Left hindlimb (tissue), 1 donor: ENCODE measurements at regions not wholly inside any gene's neighbourhood (a gene's known extent, or its start where the extent isn't known, plus 50 kb on each side); places are given as distances from the start of the nearest gene placed in this dataset.
"Not testable (repeated sequence)": the region's sequence is repeated elsewhere in the genome, so short reads cannot be mapped to it uniquely, and the experiment has no call there.

Experiments
- DNase-seq: peaks from one replicate; pipeline ENCODE4 v3.0.0-alpha.2; 2018

DNA sequence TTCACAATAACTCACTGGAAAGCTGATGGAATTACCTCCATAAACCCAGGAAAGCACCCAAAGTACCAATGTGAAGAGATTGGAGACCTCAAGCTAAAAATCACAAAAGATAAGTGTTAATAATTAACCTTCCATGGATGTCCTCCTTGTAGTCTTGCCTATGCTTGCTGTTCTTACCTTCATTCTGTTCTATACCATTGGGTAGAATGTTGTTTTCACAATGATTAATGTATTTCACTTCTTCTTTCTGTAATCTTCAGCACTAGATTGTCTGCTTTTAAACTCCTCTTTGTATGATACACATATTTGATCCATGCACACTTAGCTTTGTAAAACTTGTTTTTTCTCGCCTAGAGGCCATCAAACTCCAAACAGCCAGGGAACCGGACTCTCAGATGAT, 570.3 kb downstream of the RAPGEF2 start:
- DNase-seq, result no peak

DNA sequence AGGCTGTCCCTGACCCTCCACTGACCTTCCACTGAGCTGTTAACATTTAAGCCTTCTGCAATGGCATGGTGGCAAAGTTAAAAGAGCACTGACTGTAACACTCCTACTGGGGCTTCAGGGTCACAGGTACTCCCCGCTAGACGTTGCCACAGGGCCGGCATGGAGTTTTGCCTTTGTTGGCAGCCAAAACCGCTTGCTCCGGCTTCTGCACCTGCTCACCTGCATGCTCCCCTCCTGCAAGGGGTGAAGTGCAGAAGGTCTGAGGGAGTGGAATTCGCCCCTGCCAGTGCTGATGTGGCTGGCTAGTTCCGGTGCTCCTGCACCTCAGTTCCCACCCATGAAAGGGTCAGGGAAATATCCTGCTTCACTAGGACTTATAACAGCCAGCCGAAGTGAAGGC, 571.4 kb downstream of the RAPGEF2 start:
- no peak for DNase-seq

DNA sequence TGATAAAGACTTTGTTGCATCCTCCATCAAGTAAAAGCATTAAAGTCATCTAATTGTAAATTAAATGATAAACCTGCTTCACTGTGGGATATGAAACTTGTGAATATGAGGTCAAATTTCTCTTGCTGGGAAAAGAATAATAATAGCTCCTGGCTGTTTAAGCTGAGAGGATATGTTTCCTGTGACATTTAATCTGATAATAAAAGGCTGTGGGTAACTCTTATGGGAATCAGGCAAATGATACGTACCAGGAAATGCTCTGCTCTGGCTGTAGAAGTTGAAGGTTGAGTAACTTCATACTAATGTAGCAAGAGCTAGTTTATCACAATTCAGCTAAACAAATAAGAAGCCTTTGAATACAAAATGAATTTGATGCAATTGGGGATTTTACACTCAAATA, 574.6 kb downstream of the RAPGEF2 start:
- DNase-seq, result no peak

DNA sequence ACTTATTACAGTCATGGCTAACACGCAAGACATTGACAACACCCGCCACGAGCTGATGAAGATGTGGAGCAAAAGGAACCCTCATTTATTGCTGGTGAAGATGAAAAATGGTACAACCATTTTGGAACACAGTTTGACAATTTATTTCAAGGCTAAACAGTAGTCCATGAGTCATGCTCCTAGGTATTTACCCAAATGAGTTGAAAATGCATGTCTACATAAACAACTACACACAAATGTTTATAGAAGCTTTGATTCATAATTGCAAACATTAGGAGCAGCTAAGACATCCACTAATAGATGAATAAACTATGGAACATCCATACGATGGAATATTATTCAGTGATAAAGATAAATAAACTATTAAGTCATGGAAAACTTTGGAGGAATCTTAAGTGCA, 580.1 kb downstream of the RAPGEF2 start:
- DNase-seq, result no peak

DNA sequence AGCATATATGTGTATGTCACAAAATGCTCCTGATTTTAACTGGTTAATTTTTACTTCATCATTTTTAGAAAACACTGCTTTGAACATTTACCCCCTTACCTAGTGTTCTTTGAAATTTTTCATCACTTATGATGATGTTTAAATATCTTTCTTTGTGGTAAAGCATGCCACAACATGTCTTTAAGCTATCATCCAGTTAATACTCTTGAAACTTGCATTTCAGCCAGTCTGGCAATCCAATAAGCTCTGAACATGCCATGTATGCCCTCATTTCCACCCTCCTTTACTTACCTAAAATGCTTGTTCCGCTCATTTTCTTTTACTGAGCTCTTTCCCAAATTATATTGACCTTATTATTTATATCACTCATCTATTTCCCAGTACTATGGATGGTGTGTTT, 581.2 kb downstream of the RAPGEF2 start:
- no peak for DNase-seq

DNA sequence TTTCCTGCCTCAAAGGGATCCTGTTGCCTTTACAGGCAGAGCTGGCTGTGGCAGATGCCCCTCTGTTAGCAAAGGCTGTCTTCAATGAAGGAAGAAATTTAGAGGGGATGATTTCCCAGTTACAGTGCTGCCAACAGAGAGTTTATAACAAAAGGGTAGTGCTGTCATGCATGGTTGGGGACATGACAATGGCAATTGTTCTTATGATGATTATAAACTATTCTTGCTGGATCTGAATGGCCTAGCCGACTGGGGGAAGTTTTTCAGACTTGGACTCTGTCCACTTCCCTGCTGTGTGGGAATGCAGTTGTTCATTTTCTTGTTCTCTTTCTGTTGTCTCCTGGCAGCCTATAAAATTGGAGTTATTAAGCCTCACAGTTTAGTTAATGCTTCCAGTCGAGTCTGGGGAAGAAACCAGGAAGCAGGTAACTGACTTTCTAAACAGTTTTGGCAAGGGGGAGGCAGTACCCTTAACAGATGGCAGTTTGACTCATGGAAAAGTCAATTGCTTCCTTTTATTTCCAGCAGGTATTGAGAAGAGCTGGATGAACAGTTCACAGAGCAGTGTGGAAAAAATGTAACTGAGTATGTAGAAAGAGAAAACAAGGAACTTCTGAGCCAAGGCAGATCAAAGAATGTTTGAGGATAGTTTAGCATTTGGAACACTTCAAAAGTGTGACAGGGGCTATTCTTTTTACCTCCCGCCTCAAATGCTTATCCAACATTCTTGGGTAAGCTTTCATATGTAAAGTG, 582.6 kb downstream of the RAPGEF2 start:
- no peak for DNase-seq

DNA sequence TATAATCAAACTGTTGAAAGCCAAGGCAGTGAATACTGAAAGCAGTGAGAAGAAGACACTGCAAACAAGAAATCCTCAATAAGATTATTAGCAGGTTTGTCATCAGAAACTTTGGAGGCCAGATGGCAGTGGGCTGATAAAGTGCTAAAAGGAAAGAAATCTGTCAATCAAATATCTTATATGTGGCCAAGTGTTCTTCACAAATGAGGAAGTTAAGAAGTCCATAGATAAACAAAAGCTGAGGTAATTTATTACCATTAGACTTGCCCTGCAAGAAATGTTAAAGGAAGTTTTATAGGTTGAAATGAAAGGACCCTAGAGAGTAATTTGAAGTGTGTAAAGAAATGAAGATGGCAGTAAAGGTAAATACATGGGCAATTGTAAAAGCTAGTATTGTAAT, 586.6 kb downstream of the RAPGEF2 start:
- no peak for DNase-seq

DNA sequence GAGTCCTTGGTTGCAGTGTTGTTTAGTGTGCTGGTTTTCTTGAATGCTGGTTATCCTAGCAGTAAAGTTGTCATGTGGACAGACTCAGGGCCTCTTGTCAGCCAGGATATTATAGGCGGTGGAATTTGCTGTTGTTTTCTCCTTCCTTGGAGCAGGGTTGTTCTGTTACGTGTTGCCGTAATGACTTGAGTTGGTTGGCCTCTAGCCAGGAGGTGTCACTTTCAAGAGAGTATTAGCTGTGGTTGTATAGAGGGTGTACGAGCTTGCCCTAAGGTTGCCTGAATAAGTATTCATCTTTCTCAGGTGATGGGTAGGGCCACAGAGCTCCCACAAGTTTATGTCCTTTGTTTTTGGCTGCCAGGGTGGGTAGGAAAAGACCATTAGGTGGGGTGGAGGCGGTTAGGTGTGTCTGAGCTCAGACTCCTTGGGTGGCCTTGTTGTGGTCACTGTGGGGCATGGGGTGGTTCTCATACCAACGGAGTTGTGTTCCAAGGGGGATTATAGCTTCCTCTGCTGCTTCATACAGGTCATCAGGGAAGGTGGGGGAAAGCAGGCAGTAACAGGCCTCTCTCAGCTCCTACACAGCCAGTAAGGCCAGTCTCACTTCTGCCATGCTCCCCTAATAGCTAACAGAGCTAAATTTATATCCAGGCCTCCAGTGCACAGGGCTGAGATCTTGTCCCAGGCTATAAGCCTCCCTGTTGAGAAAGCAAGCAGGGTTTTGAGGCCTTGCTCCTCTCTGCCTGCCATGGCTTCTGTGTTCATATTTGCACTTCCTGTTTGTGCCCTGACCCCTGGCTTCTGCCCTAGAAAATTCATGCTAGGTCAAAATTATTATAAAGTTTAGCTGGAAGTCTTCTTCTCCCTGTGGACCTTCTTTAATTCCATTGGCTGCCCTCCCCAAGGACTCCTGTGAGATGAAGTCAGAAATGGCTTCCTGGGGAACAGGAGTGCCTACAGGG, 594.7 kb downstream of the RAPGEF2 start:
- no peak for DNase-seq

DNA sequence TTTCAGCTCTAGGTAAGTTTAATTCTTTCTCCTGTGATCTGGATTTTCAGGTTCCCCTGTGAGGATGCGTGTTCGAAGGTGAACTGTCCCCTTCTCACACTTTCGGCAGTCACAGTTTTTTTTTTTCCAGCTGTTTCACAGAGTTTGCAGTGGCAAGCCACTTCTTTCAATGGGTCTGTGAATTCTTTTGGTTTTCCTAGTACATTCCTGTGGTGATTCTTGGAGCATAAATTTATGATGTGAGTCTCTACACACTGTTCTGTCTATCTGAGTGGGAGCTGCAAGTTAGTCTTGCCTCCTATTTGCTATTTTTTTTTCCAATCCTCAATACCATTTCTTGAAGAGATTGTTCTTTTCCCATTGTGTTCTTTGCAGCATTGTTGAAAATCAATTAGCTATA, 595.5 kb downstream of the RAPGEF2 start:
- DNase-seq, result no peak

DNA sequence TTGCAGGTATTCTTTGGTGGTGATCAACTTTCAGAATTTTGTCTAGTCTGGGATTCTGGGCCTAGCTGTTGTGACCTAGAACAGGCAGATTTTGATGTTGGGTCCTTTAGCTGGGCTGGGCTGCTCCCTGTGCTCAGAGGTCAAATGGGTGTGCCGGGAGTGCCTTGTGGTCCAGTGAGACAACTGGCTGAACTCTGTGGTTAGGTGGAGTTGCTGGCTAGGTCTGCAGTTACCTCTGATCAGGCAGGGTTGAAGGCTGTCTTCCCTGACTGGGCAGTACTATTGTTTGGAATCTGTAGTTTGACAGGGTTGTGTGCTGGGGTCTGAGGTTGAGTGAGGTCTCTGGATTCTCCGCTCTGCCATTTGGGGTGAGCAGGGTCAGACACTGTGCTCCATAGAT, 599.3 kb downstream of the RAPGEF2 start:
- no peak for DNase-seq

DNA sequence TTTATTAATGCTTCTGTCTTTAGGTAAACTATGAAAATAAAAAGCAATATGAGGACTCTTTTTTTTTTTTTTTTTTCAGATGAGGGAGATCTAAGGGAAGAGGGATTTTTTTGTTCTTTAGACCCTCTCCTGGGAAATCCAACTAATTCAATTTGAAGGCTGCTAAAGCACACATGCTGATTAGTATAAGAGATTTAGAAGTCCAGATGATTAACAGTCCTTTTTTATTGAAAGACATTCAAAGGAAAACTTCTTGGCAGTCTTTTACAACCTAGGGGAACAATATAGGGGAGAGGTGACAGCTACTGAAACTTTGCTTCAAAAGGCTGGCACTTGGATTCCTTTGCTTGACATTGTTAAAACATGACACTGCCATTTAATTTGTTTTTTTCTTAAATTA, 602.5 kb downstream of the RAPGEF2 start:
- no peak for DNase-seq

DNA sequence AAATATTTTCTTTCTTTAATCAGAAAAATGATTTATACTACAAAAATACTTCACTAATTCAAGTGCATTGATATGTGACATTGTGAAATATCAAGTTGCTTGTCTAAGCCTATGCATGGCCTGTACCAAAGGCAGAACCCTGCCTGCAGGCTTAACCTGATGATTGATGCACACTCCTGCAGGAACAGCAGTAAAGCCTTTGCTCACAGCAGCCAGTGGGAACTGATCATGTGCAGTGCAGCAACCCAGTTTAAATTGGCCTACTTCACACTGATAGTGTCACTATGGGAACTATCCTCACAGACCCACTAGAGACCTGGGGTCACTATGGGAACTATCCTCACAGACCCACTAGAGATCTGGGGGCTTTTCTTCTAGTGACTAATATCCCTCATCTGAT, 603.8 kb downstream of the RAPGEF2 start:
- no peak for DNase-seq

DNA sequence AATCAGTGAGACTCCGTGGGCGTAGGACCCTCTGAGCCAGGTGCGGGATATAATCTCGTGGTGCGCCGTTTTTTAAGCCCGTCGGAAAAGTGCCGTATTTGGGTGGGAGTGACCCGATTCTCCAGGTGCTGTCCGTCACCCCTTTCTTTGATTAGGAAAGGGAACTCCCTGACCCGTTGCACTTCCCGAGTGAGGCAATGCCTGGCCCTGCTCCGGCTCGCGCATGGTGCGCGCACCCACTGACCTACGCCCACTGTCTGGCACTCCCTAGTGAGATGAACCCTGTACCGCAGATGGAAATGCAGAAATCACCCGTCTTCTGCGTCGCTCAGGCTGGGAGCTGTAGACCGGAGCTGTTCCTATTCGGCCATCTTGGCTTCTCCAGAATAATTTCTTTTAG, 612.3 kb downstream of the RAPGEF2 start:
- DNase-seq, result not testable (repeated sequence)

DNA sequence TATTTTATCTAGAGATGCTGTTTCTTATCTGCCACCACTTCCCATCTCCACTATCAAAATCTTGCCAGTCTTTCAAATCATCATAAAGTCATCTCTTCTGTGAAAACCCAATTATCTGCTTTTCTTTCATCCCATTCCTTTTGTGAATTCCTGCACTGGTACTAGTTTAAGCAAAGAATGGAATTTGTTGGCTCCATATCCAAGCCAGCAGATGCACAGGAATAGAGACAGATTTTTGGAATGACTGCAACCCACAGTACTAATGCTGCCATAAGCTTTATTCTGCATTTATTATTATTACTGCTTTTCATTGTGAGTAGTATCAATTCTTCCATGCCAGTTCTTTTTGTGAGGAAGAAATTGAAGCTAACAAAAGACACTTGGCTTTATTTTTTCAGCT, 616.7 kb downstream of the RAPGEF2 start:
- DNase-seq, result no peak

DNA sequence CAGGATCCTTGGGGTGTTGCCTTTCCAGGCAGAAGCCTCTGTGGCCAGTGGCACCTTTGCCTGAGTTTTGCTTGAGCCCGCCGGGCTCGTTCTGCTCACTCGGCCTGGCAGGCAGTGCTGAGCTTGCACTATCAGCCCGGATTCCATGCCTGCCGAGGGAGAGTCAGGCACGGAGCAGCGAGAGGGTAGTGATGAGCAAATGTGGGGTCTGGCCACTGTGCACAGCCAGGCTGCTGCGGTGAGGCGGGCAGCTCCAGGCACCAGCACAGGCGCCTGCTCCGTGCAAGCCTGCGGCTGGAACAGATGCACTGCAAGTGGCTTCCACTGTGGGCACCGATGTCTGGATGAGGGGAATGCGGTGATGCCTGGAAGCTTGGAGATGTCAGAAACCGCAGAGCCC, 619.2 kb downstream of the RAPGEF2 start:
- no peak for DNase-seq

DNA sequence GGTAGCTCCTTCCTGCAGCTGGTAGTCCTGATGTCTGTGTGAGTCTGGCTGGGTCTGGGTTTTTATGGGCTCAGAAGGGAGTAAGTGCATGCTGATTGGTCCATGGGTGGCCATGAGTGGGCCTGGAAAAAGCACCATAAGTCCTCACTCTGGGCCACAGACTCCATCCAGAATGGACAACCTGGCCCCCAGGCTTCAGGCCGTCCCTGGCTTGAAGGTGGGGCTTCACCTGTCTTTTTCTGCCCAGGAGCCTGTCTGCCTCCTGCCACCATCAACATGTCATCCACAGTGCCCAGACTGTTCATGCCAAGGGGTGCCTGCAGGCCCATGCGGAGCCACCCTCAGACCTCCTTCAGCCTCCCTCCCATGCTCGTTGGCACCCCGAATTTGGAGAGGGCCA, 620.0 kb downstream of the RAPGEF2 start:
- no peak for DNase-seq

DNA sequence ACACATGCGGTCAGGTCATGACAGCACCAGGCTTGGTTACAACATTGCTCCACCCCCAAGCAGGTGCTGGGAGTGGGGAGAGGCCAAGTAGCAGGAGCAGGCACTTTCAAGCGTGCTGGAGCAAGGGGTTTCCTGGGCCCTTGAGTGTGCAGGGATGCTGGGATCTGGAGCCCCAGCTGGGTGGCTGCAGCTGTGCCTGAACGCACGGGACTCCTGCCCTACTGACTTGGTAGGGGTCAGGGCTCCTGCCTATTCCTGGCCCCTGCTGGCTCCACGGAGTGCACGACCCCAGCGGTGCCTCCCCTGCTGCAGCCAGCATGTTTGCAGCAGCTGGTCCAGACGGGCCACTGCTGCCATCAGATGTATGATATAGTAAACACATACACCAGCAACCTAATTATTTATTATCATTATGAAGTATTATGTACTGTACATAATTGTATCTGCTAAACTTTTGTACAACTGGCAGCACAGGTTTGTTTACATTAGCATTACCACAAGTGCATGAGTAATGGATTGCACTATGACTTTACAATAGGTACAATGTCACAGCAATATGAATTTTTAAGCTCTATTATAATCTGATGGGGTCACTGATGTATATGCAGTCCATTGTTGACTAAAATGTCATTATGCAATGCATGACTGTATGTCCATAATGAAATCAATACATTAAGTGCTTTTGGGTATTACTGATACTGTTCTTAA, 620.6 kb downstream of the RAPGEF2 start:
- no peak for DNase-seq

DNA sequence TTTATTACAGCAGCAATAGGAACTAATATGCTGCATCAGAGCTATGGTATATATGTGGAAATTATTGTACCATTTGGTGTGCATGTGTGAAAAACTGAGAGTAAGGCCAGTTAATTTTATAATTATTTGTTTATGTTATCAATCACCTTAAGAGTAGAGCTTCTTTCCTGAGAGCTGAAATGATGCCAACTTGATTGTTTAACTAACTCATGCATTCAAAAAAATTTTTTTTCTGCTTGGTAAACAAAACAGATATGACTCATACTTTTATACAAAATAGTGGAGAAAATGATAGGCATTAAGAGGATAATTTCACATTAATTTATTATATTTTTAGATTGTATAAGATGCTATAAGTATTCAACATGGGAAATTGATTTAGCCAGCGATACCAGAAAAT, 622.7 kb downstream of the RAPGEF2 start:
- DNase-seq, result no peak

DNA sequence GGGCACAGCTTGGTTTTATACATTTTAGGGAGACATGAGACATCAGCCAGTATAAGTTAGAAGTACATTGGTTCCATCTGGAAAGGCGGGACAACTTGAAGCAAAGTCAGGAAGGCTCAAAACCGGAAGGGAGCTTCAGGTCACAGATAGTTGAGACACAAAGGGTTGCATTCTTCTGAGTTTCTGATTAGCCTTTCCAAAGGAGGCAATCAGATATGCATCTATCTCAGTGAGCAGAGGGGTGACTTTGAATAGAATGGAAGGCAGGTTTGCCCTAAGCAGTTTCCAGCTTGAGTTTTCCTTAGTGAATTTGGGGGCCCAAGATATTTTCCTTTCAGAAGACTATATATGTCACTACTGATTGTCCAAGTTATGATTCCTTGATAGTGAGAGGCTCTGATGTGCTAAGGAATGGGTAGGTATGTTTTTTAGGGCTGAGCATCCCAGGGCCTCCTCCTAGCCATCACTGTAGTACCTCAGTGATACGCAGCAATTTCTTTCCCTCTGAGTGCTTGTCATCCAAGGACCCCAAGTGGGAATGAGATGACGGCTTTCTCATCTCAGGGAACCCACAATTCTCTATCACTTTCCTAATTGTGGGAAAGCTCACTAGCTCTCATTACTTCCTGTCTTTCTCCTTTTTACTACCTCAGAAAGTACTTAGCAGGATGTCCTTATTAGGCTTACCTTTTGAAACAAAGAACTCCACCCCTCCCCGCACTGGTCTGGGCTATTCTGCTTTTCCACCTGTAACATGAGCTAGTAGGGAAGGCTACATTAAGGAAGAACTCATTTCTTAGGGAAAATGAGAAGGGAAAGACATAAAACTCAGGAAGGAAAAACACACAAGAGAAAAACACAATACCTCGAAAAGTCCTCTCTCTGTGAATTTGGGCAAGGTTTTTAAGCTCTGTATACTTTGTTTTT, 632.7 kb downstream of the RAPGEF2 start:
- no peak for DNase-seq

DNA sequence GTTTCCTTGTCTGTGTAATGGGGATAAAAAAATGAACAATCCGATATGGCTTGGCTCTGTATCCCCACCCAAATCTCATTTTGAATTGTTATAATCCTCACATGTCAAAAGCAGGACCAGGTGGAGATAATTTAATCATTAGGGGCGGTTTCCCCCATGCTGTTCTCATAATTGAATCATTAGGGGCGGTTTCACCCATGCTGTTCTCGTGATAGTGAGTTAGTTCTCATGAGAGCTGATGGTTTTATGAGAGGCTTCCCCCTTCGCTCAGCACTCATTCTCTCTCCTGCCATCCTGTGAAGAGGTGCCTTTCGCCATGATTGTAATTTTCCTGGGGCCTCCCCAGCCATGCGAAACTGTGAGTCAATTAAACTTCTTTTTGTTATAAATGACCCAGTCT, 633.5 kb downstream of the RAPGEF2 start:
- DNase-seq, result no peak

DNA sequence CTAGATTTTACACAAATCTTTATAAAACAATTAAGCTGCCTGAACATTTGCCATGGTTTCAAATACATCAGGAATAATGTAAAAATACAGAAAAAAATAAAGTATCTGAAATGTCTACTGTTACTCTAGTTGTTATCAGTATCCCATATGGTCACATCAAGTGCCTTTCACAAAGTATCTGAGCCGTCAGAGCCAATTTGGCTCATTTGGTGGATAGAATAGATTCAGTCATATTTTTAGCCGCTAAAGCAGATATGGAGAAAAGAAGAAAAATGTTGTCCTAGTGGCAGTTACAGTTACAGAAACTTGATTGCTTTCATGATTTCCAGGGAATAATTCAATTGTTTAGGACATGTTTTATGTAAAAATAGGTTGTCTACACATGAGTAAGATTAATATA, 641.1 kb downstream of the RAPGEF2 start:
- no peak for DNase-seq

DNA sequence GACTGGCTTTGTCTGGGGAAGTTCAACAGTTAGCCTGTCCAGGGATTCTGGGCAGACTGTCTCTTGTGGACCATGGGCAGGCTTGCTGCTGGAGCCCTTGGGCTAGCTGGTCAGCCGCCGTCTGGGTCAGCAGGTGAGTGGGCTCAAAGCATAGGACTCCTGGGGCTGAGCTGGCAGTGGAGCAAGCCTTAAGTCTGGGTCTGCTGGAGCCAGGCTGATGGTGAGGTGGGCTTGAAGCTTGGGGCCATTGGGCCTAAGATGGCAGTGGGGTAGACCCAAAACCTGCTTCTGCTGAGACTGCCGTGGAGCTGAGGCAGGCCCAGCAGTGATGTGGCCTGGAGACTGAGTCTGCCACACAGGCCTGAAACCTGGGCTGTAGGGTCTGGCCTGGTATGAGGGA, 645.1 kb downstream of the RAPGEF2 start:
- no peak for DNase-seq
